Keratinocyte (primary cell): ENCODE measurements at regions not wholly inside any gene's neighbourhood (a gene's known extent, or its start where the extent isn't known, plus 50 kb on each side); places are given as distances from the start of the nearest gene placed in this dataset.

Experiments used
- CTCF ChIP-seq, 3 experiments: IDR thresholded peaks in 1 of 3; conservative IDR thresholded peaks in 1 of 3; optimal IDR thresholded peaks in 1 of 3; 2 replicates in 2 of 3; 3 replicates in 1 of 3; pipeline versions ENCODE3 to v1.5.1; 2011; ENCODE audit warnings: low read length in 3 of 3, mild to moderate bottlenecking in 3 of 3, moderate library complexity in 2 of 3, control low read depth in 1 of 3, inconsistent platforms in 1 of 3; ENCODE audit not compliant: insufficient read depth in 2 of 3; ENCODE audit errors: extremely low read depth in 1 of 3
- EZH2 ChIP-seq: IDR thresholded peaks from one replicate; pipeline ENCODE4 v1.6.1; 2012; ENCODE audit warnings: inconsistent platforms, mild to moderate bottlenecking, low read length, moderate library complexity

GRCh38 chrX:69424161-69424560 lies 80.0 kb upstream of the NALF2 start:
- peak in 2 of 3 experiments; percentile 21 to 42 for TF ChIP-seq CTCF (optimal IDR thresholded peaks at IDR 0.05 in 1 of 3, IDR thresholded peaks at IDR 0.05 in 1 of 3, conservative IDR thresholded peaks at IDR 0.05 in 1 of 3; ENCODE audit: extremely low read depth in 1 of 3, insufficient read depth in 2 of 3, low read length in 3 of 3)
- no peak for TF ChIP-seq EZH2
